A673 (cell line): ENCODE measurements at regions not wholly inside any gene's neighbourhood (a gene's known extent, or its start where the extent isn't known, plus 50 kb on each side); places are given as distances from the start of the nearest gene placed in this dataset.

Experiments
- EZH2 ChIP-seq: fragments of 200-600 bp; sonication (generic); IDR thresholded peaks from 2 replicates; pipeline ENCODE4 v1.6.1; 2017; ENCODE audit warnings: borderline replicate concordance, low read depth, mild to moderate bottlenecking, mixed read lengths, antibody characterized with exemption, low read length; ENCODE audit not compliant: poor library complexity, severe bottlenecking
- TF ChIP-seq, protein P1 (sequence below): fragments of 300-800, 200-600 bp; sonication (generic); conservative IDR thresholded peaks from 2 replicates; pipeline ENCODE4 v1.5.1; 2017; ENCODE audit warnings: low read depth, mild to moderate bottlenecking, antibody characterized with exemption, low read length, moderate library complexity, mixed read lengths

DNA sequence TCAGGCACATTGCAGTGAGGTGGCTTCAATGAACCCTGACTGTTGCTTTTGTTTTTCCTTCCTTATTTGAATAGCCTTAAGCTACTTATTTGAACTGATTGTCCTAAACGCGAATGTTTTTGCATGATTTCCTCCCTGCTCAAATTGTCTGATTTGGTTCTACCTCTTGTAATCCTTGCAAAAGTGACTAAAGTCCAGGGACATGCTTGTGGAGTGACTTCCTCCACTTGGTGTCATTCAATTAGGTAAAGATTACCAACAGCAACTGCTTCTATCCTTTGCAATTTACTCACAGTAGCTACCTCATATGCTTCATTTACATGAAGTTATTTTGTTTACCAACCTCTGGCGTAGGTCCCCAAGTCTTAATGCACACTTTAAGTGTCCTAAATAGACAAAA is 295.9 kb upstream of the TMEM229A start:
- TF ChIP-seq, protein P1, sequence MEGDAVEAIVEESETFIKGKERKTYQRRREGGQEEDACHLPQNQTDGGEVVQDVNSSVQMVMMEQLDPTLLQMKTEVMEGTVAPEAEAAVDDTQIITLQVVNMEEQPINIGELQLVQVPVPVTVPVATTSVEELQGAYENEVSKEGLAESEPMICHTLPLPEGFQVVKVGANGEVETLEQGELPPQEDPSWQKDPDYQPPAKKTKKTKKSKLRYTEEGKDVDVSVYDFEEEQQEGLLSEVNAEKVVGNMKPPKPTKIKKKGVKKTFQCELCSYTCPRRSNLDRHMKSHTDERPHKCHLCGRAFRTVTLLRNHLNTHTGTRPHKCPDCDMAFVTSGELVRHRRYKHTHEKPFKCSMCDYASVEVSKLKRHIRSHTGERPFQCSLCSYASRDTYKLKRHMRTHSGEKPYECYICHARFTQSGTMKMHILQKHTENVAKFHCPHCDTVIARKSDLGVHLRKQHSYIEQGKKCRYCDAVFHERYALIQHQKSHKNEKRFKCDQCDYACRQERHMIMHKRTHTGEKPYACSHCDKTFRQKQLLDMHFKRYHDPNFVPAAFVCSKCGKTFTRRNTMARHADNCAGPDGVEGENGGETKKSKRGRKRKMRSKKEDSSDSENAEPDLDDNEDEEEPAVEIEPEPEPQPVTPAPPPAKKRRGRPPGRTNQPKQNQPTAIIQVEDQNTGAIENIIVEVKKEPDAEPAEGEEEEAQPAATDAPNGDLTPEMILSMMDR: no peak
- TF ChIP-seq EZH2: no peak
